Right atrium auricular region (tissue), 2 donors: ENCODE measurements at regions not wholly inside any gene's neighbourhood (a gene's known extent, or its start where the extent isn't known, plus 50 kb on each side); places are given as distances from the start of the nearest gene placed in this dataset.
"Not testable (repeated sequence)": the region's sequence is repeated elsewhere in the genome, so short reads cannot be mapped to it uniquely, and the experiment has no call there.

Source experiments
- DNase-seq: peaks from one replicate; pipeline ENCODE4 v3.0.0-alpha.2; 2019; ENCODE audit warnings: low spot score
- H3K27ac ChIP-seq, 2 donors: fragments of 200-600 bp; sonication (generic); 1 replicate in 1 of 2; 2 replicates in 1 of 2; pipeline ENCODE4 v1.5.1; 2016 to 2019
- H3K27me3 ChIP-seq, 2 donors: fragments of 200-600 bp; sonication (generic); one replicate each; pipeline versions ENCODE4 v1.5.1 to v1.6.0; 2017 to 2019
- H3K36me3 ChIP-seq: fragments of 200-600 bp; sonication (generic); one replicate; pipeline ENCODE4 v1.5.1; 2016
- H3K4me1 ChIP-seq, 2 donors: fragments of 200-600 bp; sonication (generic); one replicate each; pipeline versions ENCODE4 v1.5.1 to v1.6.0; 2017 to 2019
- H3K4me3 ChIP-seq, 2 donors: fragments of 200-600 bp; sonication (generic); 1 replicate in 1 of 2; 2 replicates in 1 of 2; pipeline ENCODE4 v1.5.1; 2017 to 2019; ENCODE audit warnings: mild to moderate bottlenecking in 1 of 2, moderate library complexity in 1 of 2
- H3K9me3 ChIP-seq, 2 donors: fragments of 200-600 bp; sonication (generic); one replicate each; pipeline ENCODE4 v1.5.1; 2019
- CTCF ChIP-seq, 2 donors: fragments of 200-600 bp; sonication (generic); IDR thresholded peaks; one replicate each; pipeline ENCODE4 v1.5.1; 2019; ENCODE audit warnings: antibody characterized with exemption in 2 of 2

DNA sequence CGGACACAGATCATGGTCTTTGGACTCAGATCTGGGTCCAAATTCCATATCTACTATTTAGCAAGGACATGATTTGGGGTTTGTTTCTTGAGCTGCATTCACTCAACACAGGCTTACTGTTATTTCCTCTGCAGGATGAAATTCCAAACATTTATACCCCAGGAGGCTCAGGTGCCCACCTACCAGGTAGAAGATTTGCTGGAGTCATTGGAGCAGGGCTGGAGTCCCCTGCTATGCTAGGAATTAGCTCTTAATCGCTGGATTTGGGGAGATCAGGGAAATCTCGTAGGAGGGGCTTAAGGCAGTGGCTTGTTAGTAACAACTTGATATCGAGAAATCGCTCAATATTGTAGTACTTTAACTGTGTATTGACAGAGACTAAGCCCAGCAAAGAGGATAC lies 193.0 kb downstream of the IL20RB start:
- Histone ChIP-seq H3K4me3 (no peak overlapping the region), H3K36me3 (no peaks in the 10 kb centered on the region), H3K4me1 (no peaks in the 10 kb centered on the region), H3K9me3 (no peaks in the 10 kb centered on the region), H3K27ac (no peak overlapping the region), H3K27me3 (no peaks in the 10 kb centered on the region)
- DNase-seq, result no peak
- no peak for TF ChIP-seq CTCF (IDR thresholded peaks at IDR 0.05)

DNA sequence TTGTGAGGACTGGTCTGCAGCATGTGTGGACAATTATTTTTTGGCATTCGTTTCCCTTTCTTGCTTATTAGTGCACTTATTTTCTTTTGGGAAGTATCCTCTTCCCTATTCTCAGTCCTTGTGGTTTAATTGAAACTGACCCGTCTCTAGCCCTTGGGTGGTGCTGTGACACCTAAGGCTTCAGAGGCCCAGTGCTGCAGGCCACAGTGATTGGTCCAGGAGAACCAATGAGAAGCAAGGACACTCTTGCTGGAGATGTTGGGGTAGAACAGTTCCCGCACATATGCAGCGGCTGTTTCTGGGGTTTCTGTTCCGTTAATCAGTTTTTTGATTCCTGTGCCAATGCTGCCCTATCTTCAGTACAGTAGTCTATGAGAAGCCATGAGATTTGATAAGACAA lies 195.3 kb downstream of the IL20RB start:
- not testable (repeated sequence) for H3K4me1 ChIP-seq, H3K27me3 ChIP-seq, H3K9me3 ChIP-seq, H3K36me3 ChIP-seq, H3K27ac ChIP-seq, H3K4me3 ChIP-seq, DNase-seq

GRCh38 chr3:137163241-137163871 lies 205.6 kb downstream of the IL20RB start:
- no peaks in the 10 kb centered on the region for H3K36me3 ChIP-seq
- peak overlapping the region in 1 of 2 donors; percentile 48 for H3K27ac ChIP-seq

DNA sequence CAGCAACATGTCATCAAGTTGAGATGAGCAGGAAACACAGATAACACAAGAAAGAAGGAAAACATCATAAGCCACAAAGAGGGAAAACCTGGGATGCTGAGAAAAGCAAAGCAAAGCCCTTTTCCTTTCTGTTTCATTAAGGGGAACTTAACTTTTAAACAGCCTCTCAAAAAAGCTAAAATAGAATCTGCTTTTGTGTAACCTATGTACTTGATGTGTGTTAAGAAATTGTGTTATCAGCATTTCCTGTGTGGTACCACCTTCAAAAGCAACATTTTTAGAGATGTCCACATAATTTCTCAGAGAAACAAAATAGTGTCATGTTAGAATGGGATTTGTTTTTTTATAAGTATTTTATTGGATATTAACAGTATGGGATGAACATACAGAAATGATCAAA lies 206.2 kb downstream of the IL20RB start:
- no peaks in the 10 kb centered on the region for H3K36me3 ChIP-seq
- H3K4me3 ChIP-seq, result peak overlapping the region in 1 of 2 donors; percentile 15
- TF ChIP-seq CTCF (IDR thresholded peaks at IDR 0.05), result no peak
- H3K27me3 ChIP-seq, result no peaks in the 10 kb centered on the region
- peak overlapping the region in 1 of 2 donors; percentile 48 for H3K27ac ChIP-seq
- DNase-seq, result no peak
- no peaks in the 10 kb centered on the region for H3K4me1 ChIP-seq
- H3K9me3 ChIP-seq, result no peaks in the 10 kb centered on the region

More at GRCh38 chr3:137163241-137163871, 205.6 kb downstream of the IL20RB start:
- DNase-seq, result no peak
- H3K4me3 ChIP-seq, result peak overlapping the region in 1 of 2 donors; percentile 15
- no peaks in the 10 kb centered on the region for H3K4me1 ChIP-seq
- no peak for TF ChIP-seq CTCF (IDR thresholded peaks at IDR 0.05)
- no peaks in the 10 kb centered on the region for H3K27me3 ChIP-seq
- no peaks in the 10 kb centered on the region for H3K9me3 ChIP-seq

- Histone ChIP-seq H3K27ac (no peak overlapping the region), H3K9me3 (no peaks in the 10 kb centered on the region), H3K36me3 (no peaks in the 10 kb centered on the region), H3K27me3 (no peaks in the 10 kb centered on the region), H3K4me1 (no peaks in the 10 kb centered on the region), H3K4me3 (no peak overlapping the region)
- DNase-seq, result no peak
- TF ChIP-seq CTCF (IDR thresholded peaks at IDR 0.05), result no peak
Measured at GRCh38 chr3:137165117-137165806, 207.5 kb downstream of the IL20RB start.

DNA sequence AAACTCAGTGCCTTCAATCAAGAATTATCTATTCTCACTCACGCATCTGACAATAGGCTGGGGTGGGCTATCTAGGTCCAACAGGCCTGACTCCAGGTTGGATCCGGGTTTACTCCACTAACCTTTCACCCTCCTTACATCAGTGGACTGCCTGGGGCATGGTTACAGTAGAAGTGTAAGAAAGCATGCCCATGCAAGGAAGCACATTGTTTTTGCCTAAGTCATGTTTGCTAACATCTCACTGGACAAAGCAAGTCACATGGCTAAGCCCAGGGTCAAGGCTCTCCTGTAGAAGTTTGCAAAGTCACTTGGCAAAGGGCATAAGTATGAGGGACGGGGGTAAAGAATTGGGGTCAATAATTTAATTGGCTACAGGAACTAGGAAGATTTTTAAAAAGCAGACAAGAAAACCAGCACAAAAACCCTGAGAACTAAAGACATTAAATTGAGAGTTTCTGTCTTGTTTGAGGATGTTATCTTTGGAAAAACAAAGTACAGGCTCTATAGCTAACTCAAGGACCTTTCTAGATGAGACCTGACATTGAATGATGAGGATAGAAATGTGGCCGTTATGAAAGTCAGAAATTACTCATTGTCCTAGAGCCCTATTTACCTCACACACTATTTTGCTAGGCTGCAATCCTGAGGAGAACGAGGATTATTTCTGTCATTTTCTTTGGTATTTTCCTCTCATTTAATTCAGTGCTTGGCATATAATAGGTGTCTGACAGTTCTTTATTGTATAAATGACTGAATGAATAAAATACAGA lies 214.2 kb downstream of the IL20RB start:
- Histone ChIP-seq H3K9me3 (no peaks in the 10 kb centered on the region), H3K36me3 (no peaks in the 10 kb centered on the region), H3K4me3 (no peak overlapping the region), H3K27me3 (no peaks in the 10 kb centered on the region), H3K4me1 (no peaks in the 10 kb centered on the region), H3K27ac (no peak overlapping the region)
- TF ChIP-seq CTCF (IDR thresholded peaks at IDR 0.05), result no peak
- no peak for DNase-seq
